Psoas muscle (tissue), 7 donors: ENCODE measurements at regions not wholly inside any gene's neighbourhood (a gene's known extent, or its start where the extent isn't known, plus 50 kb on each side); places are given as distances from the start of the nearest gene placed in this dataset.
"Not testable (repeated sequence)": the region's sequence is repeated elsewhere in the genome, so short reads cannot be mapped to it uniquely, and the experiment has no call there.

Experiments
- ATAC-seq, 4 donors: fragments of 200-7000 bp; cut with Tn5 transposase; one replicate each; pipeline ENCODE4 v1.9.1; 2020; ENCODE audit warnings: moderate library complexity in 3 of 4, mild to moderate bottlenecking in 2 of 4
- DNase-seq, 2 donors: peaks; one replicate each; pipeline ENCODE4 v3.0.0-alpha.2; 2020
- H3K27ac ChIP-seq: fragments of 200-600 bp; one replicate; pipeline ENCODE4 v1.8.0; 2022
- H3K27me3 ChIP-seq, 3 donors: fragments of 200-600 bp in 1 of 3; one replicate each; pipeline versions ENCODE4 v1.6.1 to v1.8.0; 2013 to 2022; ENCODE audit warnings: low read length in 2 of 3, mild to moderate bottlenecking in 2 of 3, moderate library complexity in 1 of 3; ENCODE audit not compliant: insufficient read depth in 3 of 3
- H3K36me3 ChIP-seq, 2 donors: fragments of 200-600 bp in 1 of 2; one replicate each; pipeline versions ENCODE4 v1.6.1 to v1.8.0; 2013 to 2022; ENCODE audit warnings: low read depth in 1 of 2, mild to moderate bottlenecking in 1 of 2, moderate library complexity in 1 of 2; ENCODE audit not compliant: insufficient read depth in 1 of 2
- H3K4me1 ChIP-seq: fragments of 200-600 bp; one replicate; pipeline ENCODE4 v1.8.0; 2022
- H3K4me3 ChIP-seq: fragments of 200-600 bp; one replicate; pipeline ENCODE4 v1.8.0; 2022; ENCODE audit warnings: mild to moderate bottlenecking
- H3K9me3 ChIP-seq: fragments of 200-600 bp; one replicate; pipeline ENCODE4 v1.8.0; 2022
- WGBS, 3 donors: extraction: QIAGEN DNeasy Blood & Tissue Kit; methylation state at CpG; one replicate each; pipeline versions ENCODE4 v1.1.6 to v1.1.7; 2013; 5-methylcytosine and 5-hydroxymethylcytosine counted together
- intact Hi-C, 2 donors: fragments of 100-400 bp; cut with DNase I; formaldehyde crosslinking; loops; one replicate each; pipeline versions ENCODE4 v1.11.0 to v1.14.2; 2022
- donor health status: healthy with polysubstance abuse.
- donor health status: DM: no; HTN: no; CAD: no; lungs with moderate emphysema.
- donor health status: Bipolar disorder and iron deficiency.
- donor health status: healthy.
- donor health status: DM: yes; HTN: yes; CAD: no.
- donor health status: DM: no; HTN: no; CAD: no.
- donor health status: DM: yes; HTN: yes; CAD: no.

DNA sequence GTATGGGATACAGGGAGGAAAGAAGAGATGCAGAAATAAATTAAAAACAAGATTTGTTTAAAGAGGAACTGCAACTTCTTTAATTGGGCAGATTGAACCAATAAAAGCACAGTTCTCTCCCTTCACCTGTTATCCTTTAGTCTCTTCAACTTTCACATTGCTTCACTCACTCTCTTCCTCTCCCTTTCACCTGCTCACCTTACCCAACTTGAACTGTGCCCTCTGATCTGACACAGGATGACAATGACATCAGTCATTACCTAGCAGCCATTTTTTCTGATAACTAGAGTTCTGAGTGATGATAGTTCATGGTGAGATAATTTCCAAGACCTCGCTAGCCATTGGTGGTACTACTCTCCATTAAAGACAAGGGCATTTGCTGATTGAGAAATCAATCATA is 105.5 kb upstream of the NBPF9 start:
- DNase-seq, H3K27ac ChIP-seq, H3K27me3 ChIP-seq, H3K4me1 ChIP-seq, H3K36me3 ChIP-seq, intact Hi-C loops, H3K4me3 ChIP-seq, ATAC-seq, H3K9me3 ChIP-seq: not testable (repeated sequence)
- no CpG with 5 or more reads among the region's 1 CpG for WGBS, 3 donors

DNA sequence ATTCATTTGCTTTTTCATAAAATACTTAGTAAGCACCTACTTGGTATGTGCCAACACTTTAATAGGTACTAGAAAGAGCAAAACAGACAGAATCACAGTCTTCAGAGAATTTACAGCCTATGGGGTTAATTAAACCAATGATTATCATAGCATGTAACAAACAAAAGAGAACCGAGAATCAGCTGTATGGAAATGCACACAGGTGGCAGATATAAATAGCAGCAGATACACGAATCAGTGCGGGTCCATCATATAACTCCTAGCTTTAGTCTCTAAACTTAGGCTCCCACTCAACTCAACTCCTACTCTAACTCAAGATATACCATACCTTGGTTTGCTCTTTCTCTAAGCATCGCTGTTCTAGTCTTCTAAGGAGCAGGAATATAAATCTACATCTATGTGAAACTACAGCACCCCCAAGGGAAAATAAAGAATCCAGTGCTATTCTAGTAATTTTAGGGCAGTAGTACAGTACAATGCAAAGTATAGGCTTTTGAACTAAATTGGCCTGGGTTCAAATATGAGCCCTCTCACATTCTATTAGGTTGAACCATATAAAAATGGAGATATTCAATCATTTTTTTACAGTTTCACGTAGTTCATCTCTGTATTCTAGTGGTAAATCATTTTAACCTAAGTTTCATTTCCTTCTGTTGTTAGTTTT is 108.5 kb upstream of the NBPF9 start:
- peak in 3 of 4 donors; percentile 9 to 26 (median 13) for ATAC-seq
- intact Hi-C loops, H3K36me3 ChIP-seq, H3K27me3 ChIP-seq, DNase-seq, H3K4me1 ChIP-seq, H3K4me3 ChIP-seq, H3K9me3 ChIP-seq: not testable (repeated sequence)
- WGBS, 3 donors = 51 to 75% (median 52%) methylated on average over 1 of the region's 5 CpGs
- peak overlapping the region; percentile 56 for H3K27ac ChIP-seq

DNA sequence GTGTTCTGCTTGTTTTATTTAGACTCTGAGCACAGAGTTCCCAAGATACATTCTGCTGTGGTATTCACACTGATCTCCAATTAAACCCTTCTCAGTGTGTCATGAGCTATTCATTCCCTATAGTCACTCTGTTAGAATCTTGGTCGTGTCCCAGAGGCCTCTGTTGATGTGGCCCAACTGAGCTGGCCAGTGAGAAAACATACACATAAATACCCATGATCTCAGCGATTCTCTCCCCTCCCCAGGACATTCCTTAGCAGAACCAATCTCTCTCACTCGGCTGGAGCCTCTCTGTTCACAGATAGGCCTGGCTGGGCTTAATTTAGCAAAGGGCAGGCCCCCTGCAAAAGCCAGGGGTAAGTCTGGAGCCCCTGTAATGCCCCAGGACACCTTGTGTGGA is 109.6 kb upstream of the NBPF9 start:
- H3K27ac ChIP-seq, H3K4me3 ChIP-seq, H3K9me3 ChIP-seq, H3K36me3 ChIP-seq, intact Hi-C loops, DNase-seq, H3K4me1 ChIP-seq, H3K27me3 ChIP-seq: not testable (repeated sequence)
- WGBS, 3 donors = 0 to 6% (median 0%) methylated on average over 1 of the region's 3 CpGs
- ATAC-seq = peak; percentile 85 to 92 (median 88)

DNA sequence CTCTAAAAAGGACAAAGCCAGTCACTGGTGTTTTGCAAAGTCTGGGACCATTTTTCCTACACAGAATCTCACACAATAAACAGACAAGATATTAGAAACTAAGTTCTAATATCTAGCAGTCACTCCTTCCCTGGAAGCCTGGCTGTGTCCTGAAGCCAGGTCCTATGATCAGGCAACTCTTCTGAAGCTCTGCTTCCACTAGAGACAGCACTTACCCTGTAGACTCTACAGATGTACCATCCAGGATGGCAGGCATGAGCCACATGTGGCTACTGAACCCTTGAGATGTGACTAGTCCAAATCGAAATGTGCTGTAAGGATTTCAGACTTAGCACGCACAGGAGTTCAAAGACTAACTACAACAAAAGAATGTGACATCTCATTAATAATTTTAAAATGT is 110.3 kb upstream of the NBPF9 start:
- H3K27me3 ChIP-seq, H3K27ac ChIP-seq, H3K4me3 ChIP-seq, H3K9me3 ChIP-seq, H3K36me3 ChIP-seq, DNase-seq, H3K4me1 ChIP-seq, intact Hi-C loops: not testable (repeated sequence)
- no CpG with 5 or more reads among the region's 2 CpGs for WGBS, 3 donors
- ATAC-seq = peak; percentile 55 to 75 (median 73)

DNA sequence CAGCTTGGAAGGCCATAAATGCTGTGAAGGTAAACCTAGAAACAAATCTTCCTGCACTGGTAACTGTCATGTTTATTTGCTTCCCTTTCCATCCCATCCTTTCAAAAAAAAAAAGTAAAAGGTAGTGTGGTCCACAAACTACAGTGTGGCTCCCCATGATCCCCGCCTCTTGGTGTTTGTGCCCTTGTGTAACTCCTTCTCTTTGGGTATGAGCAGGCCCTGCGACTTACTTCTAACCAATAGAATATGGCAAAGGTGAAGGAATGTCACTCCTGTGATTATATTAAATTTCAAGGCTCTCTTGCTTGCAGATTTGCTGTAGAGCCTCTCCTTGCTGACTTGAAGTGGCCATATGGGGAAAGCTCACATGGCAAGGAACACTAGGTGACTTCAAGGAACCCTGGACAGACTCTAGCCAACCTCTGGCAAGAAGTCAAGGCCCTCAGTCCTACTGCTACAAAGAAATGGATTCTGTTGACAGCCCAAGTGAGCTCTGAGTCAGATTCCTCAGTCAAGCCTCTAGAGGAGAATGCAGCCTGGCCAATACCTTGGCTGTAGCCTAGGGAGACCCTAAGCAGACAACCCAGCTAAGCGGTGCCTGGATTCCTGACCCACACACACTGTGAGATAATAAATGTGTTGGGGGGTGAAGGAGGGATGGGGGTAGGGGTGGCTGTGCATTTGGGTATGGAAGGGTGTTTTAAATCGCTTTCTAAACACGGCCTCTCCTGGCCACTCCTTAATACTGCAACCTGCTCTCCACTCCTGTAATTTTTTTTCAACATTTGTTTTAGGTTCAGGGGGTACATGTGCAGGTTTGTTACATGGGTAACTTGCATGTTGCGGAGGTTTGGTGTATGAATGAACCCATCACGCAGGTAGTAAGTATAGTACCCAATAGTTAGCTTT is 115.0 kb upstream of the NBPF9 start:
- ATAC-seq (peak; percentile 55 to 69 (median 66)), DNase-seq (peak; percentile 4 to 24)
- H3K4me3 ChIP-seq, intact Hi-C loops, H3K27me3 ChIP-seq, H3K4me1 ChIP-seq, H3K9me3 ChIP-seq, H3K36me3 ChIP-seq: not testable (repeated sequence)
- peak overlapping the region; percentile 68 for H3K27ac ChIP-seq
- WGBS, 3 donors = 47 to 86% (median 62%) methylated on average over 1 of the region's 7 CpGs

DNA sequence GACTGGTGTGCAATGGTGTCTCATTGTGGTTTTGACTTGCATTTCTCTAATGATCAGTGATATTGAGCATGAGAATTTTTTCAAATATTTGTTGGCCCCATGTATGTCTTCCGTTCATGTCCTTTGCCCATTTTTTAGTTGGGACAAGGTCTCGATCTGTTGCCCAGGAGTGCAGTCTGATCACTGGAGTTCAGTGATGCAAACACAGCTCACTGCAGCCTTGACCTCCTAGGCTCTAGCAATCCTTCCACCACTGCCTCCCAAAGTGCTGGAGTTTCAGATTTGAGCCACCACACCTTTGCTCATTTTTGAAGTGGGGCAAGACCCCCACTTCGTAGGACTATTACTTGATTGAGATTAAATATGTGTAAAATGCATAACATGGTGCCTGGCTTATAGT is 116.2 kb upstream of the NBPF9 start:
- H3K36me3 ChIP-seq, H3K9me3 ChIP-seq, H3K4me3 ChIP-seq, H3K4me1 ChIP-seq, intact Hi-C loops, DNase-seq, H3K27me3 ChIP-seq, H3K27ac ChIP-seq: not testable (repeated sequence)
- no CpG with 5 or more reads among the region's 3 CpGs for WGBS, 3 donors
- peak in 1 of 4 donors; percentile 30 for ATAC-seq

DNA sequence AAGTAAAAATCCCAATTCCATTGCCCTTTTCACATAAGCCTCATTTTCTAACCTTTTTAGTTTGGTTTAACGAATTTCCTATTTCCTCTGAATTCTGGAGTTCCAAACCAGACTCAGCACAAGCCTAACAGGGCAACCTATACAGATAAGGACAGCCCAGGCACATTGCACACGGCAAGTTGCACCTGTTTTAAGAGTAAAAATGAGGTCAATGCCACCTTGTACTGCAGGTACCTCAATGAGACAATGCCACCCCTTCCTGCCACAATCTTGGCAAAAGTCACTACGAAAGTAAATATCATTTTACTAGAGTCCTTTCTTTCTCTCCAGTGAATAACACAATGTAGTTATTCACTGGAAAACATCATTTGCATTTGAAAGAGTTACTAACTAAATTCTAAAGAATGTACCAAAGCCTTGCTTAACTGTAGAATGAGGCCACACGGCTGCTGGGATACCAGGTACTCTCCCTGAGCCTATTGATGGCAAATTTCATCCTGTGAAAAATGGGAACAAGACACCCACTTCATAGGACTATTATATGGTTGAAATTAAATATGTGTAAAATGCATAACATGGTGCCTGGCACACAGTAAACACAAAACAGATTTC is 117.2 kb upstream of the NBPF9 start:
- intact Hi-C loops, DNase-seq, ATAC-seq, H3K4me3 ChIP-seq, H3K27me3 ChIP-seq, H3K27ac ChIP-seq, H3K9me3 ChIP-seq, H3K36me3 ChIP-seq, H3K4me1 ChIP-seq: not testable (repeated sequence)
- no CpG with 5 or more reads among the region's 4 CpGs for WGBS, 3 donors

DNA sequence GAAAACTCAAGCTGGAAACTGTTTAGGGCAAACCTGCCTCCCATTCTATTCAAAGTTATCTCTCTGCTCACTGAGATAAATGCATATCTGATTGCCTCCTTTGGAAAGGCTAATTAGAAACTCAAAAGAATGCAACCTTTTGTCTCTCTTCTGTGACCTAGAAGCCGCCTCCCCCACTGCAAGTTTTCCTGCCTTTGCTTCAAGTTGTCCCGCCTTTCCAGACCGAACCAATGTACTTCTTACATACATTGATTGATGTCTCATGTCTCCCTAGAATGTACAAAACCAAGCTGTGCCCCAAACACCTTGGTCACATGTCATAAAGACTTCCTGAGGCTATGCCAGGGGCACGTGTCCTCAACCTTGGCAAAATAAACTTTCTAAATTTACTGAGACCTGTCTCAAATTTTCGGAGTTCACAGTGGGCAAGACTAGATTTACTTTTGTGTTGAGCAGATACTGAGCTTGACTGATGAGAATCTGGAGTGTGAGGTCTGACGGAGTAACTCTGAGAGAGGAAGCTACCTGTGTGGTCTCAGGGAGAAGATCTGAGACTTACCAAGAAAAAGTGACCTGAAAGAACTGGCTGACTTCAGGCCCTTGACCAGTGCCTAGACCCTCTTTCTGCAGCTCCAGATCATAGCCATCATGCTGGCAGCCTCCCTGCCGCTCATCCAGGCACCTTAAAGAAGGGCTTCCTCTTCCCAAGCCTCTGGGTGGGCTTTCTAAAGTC is 124.7 kb upstream of the NBPF9 start:
- H3K9me3 ChIP-seq, H3K4me1 ChIP-seq, intact Hi-C loops, DNase-seq, H3K36me3 ChIP-seq, H3K27me3 ChIP-seq: not testable (repeated sequence)
- H3K27ac ChIP-seq = peak overlapping the region; percentile 86
- 12 to 22% (median 17%) methylated on average over 2 of the region's 7 CpGs for WGBS, 3 donors
- peak in 2 of 4 donors; percentile 1 to 7 for ATAC-seq
- peak overlapping the region; percentile 34 for H3K4me3 ChIP-seq

DNA sequence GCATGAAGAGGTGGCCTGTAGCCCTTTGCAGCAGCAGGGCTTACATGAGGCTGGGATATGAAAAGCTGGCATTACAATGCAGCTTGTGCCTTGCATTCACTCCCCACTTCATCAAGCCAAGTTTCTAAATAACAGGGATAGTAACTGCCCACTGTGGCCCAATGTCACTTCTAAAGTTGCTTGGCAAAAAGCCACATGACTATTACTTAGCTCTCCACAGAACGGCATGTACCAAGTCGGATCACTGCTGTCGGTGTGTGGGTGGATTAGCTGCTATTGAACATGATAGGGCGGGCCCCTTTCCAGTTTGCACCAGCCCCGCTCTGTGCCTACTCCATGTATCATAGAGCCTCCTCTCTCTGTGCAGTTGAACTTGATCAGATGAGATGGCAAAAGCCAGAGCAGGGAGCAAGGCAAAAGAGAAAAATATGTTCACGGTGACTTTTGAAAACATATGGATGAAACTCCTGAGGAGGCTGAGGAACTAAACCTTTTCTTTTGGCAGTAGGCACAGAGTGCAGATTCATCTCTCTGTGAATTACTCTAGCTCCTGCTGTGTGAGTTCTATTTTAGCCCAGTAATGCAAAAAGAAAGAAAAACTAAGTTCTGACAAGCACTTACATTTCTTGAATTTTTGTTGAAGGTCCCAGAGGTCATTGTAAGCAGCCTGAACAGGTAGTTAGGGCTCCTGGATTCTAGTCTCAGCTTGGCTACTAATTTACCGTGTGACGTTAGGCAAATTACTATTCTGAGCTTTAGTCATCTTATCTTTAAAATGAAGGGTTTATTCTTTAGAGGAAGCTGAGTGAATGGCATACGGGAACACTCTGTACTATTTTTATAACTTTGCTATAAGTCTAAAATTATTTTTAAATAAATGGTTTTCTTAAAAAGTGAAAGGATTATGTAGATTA is 125.6 kb upstream of the NBPF9 start:
- Histone ChIP-seq H3K27ac (peak overlapping the region; percentile 86), H3K4me3 (peak overlapping the region; percentile 34)
- peak in 1 of 2 donors; percentile 25 for DNase-seq
- H3K27me3 ChIP-seq, H3K36me3 ChIP-seq, intact Hi-C loops, H3K4me1 ChIP-seq, H3K9me3 ChIP-seq: not testable (repeated sequence)
- peak; percentile 93 to 97 (median 96) for ATAC-seq
- WGBS, 3 donors = no CpG with 5 or more reads among the region's 9 CpGs

DNA sequence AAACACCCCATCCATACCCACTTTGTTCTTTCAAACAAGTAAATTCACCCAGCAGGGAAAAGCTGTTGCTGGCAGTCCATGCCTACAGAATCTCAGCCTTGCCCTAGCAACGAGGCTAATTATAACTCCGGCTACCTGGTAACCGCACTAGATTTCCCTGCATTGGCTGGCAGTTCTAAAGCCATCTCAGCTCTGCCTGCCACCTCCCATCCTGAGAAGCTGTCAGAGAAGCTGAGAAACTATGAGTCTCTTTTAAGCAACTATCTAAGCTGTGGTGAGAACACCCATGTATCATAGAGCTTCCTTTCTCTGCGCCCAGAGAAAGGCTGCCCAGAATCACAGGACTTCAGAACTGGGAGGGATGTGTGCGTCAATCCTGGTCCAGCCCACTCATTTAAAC is 126.5 kb upstream of the NBPF9 start:
- ATAC-seq (peak; percentile 81 to 84 (median 83)), DNase-seq (peak; percentile 16 to 56)
- H3K4me3 ChIP-seq, intact Hi-C loops, H3K4me1 ChIP-seq, H3K36me3 ChIP-seq, H3K9me3 ChIP-seq, H3K27me3 ChIP-seq: not testable (repeated sequence)
- H3K27ac ChIP-seq = peak overlapping the region; percentile 76
- WGBS, 3 donors = 18 to 27% (median 21%) methylated on average over 3 of the region's 5 CpGs
